ENCODE measurements at regions not wholly inside any gene's neighbourhood (a gene's known extent, or its start where the extent isn't known, plus 50 kb on each side); places are given as distances from the start of the nearest gene placed in this dataset.

GRCh38 chr10:31112961-31113360 lies 81.3 kb upstream of the ZNF438 start (continued):
- TF ChIP-seq, protein P1, sequence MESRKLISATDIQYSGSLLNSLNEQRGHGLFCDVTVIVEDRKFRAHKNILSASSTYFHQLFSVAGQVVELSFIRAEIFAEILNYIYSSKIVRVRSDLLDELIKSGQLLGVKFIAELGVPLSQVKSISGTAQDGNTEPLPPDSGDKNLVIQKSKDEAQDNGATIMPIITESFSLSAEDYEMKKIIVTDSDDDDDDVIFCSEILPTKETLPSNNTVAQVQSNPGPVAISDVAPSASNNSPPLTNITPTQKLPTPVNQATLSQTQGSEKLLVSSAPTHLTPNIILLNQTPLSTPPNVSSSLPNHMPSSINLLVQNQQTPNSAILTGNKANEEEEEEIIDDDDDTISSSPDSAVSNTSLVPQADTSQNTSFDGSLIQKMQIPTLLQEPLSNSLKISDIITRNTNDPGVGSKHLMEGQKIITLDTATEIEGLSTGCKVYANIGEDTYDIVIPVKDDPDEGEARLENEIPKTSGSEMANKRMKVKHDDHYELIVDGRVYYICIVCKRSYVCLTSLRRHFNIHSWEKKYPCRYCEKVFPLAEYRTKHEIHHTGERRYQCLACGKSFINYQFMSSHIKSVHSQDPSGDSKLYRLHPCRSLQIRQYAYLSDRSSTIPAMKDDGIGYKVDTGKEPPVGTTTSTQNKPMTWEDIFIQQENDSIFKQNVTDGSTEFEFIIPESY (IDR thresholded peaks at IDR 0.05; ENCODE audit: extremely low read depth, insufficient replicate concordance, low read length) = no peak
- TF ChIP-seq TCF7L2 (IDR thresholded peaks at IDR 0.05; ENCODE audit: borderline replicate concordance, extremely low read depth, insufficient read depth, insufficient read length) = no peak
- no peak for TF ChIP-seq YY1 (IDR thresholded peaks at IDR 0.05; ENCODE audit: extremely low read depth, insufficient replicate concordance, low read depth, low read length)
- no peak for TF ChIP-seq CBX3 (IDR thresholded peaks at IDR 0.05; ENCODE audit: low read depth)

GRCh38 chr10:31116226-31116625 lies 84.6 kb upstream of the ZNF438 start:
- no peaks in the 10 kb centered on the region for H3K9me2 ChIP-seq (ENCODE audit: insufficient read depth)
- no peaks in the 10 kb centered on the region for H4K20me1 ChIP-seq (ENCODE audit: insufficient read depth)
- no peak overlapping the region for H2AFZ ChIP-seq (ENCODE audit: low read depth, low read length, poor library complexity, severe bottlenecking)
- no peak for DNase-seq (ENCODE audit: low read depth, low spot score)
- no peaks in the 10 kb centered on the region for H3K27me3 ChIP-seq (ENCODE audit: insufficient read depth, low read length)
- H3K4me2 ChIP-seq (ENCODE audit: low read length) = no peak overlapping the region
- no peak overlapping the region for H3K4me3 ChIP-seq (replicated peaks in 1 of 2; ENCODE audit: low read depth in 1 of 2, low read length in 2 of 2)
- CTCF ChIA-PET = no interaction called here
- no peaks in the 10 kb centered on the region for H3K79me2 ChIP-seq (ENCODE audit: insufficient read depth, low read length)
- no TSS peak for BruUV-seq (replicated peaks)
- intact Hi-C loops (cut with micrococcal nuclease) = no loop called here
- TF ChIP-seq EZH2 (IDR thresholded peaks at IDR 0.05) = no peak
- TF ChIP-seq, protein P2, sequence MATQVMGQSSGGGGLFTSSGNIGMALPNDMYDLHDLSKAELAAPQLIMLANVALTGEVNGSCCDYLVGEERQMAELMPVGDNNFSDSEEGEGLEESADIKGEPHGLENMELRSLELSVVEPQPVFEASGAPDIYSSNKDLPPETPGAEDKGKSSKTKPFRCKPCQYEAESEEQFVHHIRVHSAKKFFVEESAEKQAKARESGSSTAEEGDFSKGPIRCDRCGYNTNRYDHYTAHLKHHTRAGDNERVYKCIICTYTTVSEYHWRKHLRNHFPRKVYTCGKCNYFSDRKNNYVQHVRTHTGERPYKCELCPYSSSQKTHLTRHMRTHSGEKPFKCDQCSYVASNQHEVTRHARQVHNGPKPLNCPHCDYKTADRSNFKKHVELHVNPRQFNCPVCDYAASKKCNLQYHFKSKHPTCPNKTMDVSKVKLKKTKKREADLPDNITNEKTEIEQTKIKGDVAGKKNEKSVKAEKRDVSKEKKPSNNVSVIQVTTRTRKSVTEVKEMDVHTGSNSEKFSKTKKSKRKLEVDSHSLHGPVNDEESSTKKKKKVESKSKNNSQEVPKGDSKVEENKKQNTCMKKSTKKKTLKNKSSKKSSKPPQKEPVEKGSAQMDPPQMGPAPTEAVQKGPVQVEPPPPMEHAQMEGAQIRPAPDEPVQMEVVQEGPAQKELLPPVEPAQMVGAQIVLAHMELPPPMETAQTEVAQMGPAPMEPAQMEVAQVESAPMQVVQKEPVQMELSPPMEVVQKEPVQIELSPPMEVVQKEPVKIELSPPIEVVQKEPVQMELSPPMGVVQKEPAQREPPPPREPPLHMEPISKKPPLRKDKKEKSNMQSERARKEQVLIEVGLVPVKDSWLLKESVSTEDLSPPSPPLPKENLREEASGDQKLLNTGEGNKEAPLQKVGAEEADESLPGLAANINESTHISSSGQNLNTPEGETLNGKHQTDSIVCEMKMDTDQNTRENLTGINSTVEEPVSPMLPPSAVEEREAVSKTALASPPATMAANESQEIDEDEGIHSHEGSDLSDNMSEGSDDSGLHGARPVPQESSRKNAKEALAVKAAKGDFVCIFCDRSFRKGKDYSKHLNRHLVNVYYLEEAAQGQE (IDR thresholded peaks at IDR 0.05; ENCODE audit: low read depth) = no peak
- TF ChIP-seq POLR2AphosphoS5 (IDR thresholded peaks at IDR 0.05; ENCODE audit: low read depth, low read length) = no peak
- no peak for TF ChIP-seq FOSL1 (IDR thresholded peaks at IDR 0.05; ENCODE audit: low read depth)
- TF ChIP-seq EGR1 (IDR thresholded peaks at IDR 0.05; ENCODE audit: low read depth) = no peak
- TF ChIP-seq ZFX (IDR thresholded peaks at IDR 0.05) = no peak
- POLR2A ChIA-PET = no interaction called here
- H3K9ac ChIP-seq (ENCODE audit: low read length) = no peak overlapping the region
- RAD21 ChIA-PET (ENCODE audit: low non-redundant PET in 1 of 2, low total read pairs in 2 of 2, uncharacterized antibody in 2 of 2, unreplicated experiment in 2 of 2) = no interaction called here
- H3K4me1 ChIP-seq (ENCODE audit: control insufficient read depth in 1 of 2, insufficient read depth in 2 of 2, low read length in 2 of 2) = no peaks in the 10 kb centered on the region; a peak in 1 of 4 replicates
- H3K9me3 ChIP-seq (ENCODE audit: control insufficient read depth in 1 of 2, insufficient read depth in 1 of 2, low read depth in 1 of 2, low read length in 2 of 2) = peaks cover 0 to 3% of the 10 kb centered on the region in 2 experiments; a peak in 1 of 4 replicates
- H3K36me3 ChIP-seq (ENCODE audit: control insufficient read depth in 1 of 2, insufficient read depth in 2 of 2, low read length in 2 of 2) = no peaks in the 10 kb centered on the region
- no peak overlapping the region for H3K27ac ChIP-seq (ENCODE audit: low read depth, low read length)
- ATAC-seq = no peak
